ENCODE measurements at regions not wholly inside any gene's neighbourhood (a gene's known extent, or its start where the extent isn't known, plus 50 kb on each side); places are given as distances from the start of the nearest gene placed in this dataset.
A peak's percentile ranks its signal among the peaks of the same experiment; 100 is the strongest.

DNA sequence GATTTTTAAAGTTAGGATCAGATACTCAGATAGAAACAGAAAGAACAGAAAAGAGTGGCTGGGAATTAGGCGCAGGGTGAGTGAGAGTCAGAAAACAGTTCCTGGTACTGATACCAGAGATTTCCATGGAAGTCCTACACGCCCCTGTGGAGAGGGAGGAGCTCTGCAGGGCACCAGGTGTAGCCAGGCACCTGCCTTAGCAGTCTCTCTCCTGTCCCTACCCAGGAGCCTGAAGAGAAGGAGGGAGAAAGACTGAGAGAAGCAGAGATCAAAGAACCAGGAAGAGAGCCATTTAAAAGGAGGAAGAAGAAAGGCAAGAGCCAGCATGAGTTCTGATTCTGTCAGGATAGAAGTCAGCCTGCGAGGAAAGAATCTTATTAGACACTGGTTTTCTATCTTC lies 65.0 kb downstream of the CBLN1 start:
- DNase-seq: no peak

DNA sequence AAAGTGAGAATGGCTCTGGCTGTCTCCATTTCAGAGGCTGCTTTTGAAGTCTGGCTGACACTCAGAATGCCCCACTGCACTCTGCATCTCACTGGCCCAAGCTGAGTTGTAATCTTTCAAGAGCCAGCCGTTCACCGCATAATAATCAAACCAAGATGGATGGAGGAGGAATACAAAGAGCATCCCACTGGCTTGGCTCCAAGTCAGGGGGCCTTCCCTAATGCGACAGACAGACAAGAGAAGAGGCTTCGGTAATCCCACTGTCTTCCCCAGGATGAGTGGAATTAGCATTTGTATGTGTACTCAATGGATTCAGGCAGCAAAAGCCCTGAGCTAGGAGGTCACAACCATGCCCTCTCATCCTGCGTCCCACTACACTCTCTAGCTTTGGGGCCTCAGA lies 68.0 kb downstream of the CBLN1 start:
- DNase-seq: no peak

DNA sequence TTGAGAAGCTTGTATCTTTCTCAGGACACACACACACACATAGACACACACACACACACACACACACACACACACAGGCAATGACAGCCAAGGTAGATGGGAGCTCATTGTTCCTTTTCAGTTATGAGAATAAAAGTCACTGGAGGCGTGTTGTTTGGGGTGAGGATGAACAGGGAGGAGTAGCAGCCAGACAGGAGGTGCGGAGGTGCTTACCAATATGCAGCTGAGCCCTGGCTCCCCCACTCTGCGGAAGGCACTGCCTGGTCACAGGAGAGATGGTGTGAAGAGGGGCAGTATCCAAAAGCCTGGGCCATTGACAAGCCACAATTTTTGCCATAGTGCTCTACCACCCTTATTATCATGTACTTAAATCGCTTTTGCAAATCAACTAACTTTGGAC lies 77.4 kb downstream of the CBLN1 start:
- no peak for DNase-seq

DNA sequence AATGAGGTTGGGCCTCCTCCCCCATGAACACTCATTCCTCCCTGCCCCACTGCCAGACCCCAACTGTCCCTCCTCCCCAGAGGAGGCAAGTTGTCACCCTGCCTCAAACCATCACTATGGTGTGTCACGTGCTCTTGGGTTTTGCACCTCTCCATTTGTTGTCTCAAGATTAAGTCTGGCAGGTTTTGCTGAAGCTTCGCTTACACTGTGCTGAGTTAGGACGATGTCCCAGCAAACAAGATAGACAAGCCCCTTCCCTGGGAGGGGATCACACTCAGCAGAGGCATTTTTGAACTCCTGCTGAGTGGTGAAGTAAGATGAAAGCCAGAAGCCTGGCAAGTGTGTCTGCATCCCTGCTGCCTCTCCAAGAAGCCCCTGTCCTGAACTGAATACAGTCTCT lies 78.3 kb downstream of the CBLN1 start:
- no peak for DNase-seq

DNA sequence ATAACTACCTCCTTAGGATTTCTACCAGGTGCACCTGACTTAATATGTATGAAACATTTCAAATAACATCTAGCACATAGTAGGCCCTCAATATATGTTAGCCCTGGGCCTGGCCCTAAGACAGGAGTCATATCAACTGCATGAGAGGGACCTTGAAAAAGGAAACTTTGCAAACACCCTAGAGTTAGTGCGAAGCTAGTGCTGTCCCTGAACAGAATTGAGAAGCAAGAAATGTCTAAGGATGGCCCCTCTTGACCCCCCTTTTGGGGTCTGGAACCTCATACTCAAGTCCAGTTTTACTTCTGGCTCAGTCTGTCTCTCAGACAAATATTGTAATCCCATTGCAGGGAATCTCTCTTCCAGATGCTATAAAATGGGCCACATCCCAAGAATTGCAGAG lies 80.5 kb downstream of the CBLN1 start:
- no peak for DNase-seq

DNA sequence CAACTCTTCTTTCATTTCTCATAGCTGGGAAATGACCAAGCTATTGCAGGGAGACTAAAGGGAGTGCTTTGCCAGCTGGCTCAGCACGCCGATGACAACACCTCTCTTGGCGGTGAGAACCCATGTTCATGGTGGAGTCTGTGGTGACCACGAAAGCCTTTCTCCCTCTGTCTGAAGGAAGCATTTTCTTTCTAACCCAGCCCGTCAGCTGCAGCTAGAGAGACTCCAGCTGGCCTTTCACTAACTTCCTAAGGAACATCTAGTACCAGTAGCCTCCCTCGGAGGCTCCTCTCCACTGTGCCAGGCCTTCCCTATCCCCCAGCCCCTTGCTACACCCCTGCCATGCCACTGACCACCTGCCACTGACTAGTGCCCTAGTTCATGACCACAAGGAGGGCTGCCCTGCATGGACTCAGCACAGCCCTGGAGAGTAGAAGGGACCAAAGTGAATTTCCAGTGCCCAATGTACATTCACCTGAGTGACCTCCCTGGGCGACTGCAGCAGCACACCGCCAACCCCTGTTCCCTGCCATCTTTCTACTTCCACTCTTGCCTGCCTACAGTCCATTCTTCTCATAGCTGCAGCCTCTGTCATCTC lies 81.3 kb downstream of the CBLN1 start:
- DNase-seq: no peak

DNA sequence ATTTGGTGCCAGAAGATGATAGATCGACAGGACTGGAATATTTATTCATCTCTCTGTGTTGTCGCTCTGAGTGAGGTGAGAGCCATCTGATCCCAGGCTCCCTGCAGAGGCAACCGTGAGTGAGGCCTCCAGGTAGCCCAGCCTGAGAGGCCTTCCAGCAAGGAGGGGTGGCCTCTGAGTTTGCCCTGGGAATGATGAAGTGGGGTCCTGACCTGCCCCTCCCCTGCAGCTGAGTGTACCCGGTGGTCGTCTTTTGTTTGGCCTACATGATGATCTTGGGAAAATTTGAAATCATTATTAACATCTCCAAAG lies 86.4 kb downstream of the CBLN1 start:
- DNase-seq: no peak

DNA sequence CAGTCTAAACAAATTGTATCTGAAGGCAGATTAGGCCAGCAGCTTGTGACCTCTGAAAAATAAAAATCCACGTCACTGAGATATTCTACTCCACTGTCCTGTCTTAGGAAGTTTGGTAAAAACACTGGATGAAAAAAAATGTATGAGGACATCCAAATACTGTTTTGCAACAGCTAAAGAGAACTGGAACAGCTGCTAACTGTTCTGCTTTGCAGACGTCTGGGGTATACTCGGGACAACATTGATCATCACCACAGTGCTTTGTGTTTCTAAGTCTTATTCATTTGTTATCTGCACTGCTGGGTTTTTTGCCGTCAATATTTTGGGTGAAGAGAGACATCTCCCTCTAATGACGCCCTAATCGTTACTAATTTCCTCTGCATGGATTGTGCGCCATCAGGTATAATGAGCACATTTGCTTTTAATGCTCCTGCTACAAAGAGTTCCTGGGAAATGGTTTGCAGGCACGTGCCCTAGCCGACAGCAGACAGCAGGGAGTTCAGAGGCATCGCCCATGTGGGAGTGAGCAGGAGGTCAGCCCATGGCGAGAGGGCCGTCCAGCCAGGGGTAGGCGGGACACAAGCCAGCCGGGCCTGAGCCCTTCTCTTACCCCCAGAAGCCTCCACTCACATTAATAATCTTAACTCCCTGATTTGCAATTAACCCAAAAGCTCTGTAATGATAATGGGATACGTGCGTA lies 87.0 kb downstream of the CBLN1 start:
- no peak for DNase-seq

DNA sequence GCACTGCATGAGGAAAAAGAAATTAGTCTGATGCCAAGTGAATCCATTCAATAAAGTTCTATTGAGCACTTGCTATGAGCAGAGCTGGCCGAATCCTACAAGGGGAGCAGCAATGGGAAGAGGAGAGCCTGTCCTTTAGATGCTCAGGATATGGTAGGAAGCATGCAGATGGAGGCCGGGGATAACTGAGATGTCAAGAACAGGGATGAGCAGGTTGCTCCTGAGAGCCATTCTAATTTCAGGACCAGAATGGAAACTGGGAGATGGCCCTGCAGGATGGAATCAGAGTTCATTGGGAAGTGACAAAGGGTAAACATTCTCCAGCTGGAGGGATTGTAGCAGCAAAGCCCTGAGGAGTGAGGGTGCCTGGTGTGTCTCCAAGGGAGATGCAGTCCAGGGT lies 88.0 kb downstream of the CBLN1 start:
- DNase-seq: no peak

DNA sequence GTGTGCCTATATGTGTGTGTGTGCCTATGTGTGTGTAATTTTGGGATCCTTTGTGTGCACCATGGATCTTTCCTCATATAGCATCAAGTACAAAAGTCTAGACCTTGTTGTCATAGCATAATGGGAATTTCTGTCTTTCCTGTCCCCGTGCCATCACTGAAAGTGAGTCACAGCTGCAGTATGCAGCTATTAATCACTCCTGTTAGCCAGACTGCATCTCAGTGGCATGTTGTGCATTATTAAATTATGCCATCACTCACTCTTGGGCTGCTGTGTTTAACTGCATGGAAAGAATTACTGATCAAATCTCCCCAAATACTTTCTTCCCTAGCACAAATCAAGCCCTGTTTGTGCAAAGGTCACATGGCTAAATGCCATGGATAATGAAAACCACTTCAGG lies 92.4 kb downstream of the CBLN1 start:
- DNase-seq: no peak

DNA sequence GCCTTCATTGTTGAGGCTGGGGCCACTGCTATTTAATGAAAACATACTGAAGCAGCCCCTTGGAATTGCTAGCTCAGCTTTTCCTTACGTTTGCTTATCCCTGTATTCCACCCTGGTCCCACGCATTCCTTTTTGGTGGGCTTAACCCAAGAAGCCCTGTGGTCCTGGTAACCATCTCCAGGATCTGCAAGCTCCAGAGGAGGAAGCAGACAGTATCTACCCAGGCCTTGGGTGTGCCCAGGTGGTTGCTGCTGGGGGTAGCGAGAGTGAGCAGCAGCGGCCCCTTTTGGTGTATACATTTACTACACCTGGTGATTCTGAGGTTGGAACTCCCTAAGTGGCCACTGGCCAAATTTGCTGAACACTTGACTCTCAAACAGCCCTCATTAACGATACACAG lies 97.7 kb downstream of the CBLN1 start:
- peak; percentile 68 for DNase-seq

DNA sequence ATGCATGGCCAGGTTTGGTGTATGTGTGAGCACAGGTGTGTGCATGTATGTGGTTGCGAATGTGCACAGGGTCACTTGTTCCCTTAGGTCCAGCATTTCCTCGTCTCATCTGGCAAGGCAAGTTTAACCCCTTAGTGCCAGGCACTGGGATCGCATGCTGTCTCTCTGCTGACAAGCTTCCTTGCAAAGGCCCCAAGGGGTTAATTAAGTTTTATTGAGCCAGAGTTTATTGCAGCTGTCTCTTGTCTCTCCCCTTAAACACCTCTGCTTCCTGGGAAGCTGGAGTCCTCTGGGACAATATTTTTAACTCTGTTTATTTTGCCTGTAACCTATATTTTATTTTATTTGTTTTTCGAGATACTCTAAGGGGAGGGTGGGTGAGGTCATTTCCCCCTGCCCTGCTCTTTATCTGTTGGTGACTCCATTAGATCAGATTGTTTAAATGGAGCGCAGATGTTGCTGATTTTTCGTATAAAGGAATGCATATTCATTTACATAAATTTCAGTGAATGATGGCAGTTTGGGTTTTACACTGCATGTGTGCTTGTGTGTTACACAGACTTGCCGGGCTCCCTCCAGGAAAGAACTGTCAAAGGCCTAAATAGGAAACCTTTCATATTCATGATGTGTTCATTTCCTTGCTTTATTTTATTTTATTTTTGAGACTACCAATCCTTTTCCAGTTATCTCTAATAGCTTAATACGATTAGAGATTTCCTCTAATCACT lies 99.7 kb downstream of the CBLN1 start:
- DNase-seq: no peak

DNA sequence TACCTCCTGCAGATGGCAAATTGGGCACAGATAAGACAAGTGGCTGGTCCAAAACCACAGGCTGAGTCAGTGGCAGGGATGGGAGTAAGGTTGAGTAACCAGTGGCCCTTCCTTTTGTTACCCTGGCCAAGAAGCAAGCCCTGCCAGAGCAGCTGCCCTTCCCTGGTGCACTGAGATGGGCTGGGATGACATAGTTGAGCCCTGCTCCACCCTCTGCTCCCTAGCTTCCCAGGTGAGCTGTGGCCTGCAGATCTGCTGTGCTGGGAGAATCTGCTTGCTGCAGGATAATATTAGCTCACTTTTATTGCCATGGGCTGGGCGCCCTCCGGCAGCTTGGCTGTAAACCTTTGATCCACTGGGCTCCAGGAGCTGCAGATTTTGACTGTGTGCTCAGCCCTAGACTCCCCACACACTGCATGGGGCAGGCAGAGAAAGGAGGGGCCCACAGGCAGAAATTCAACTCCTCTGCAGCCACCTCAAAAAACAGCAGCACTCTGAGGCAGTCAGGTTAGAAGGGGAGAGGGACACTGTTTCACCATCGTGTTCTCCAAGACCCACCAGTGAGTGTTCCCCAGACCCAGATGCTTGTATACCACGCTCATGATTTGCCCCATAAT lies 101.8 kb downstream of the CBLN1 start:
- DNase-seq: no peak

DNA sequence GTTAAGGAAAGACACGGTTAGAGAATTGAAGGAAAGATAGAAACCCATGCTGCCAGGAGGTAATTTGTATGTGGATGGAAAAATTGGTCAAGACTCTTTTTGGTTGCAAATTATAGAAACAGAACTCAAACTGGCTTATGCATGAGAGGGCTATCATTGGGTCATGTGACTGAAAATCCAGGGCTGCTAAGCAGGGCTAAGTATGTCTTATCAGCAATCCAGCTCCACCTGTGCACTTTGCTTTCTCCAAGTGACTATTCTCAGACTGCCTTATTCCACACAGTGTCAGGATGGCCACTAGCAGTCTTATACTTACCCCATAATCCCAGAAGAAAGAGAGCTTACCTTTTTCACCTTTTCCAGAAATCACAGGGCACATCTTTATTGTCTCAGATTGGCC lies 113.5 kb downstream of the CBLN1 start:
- no peak for DNase-seq

DNA sequence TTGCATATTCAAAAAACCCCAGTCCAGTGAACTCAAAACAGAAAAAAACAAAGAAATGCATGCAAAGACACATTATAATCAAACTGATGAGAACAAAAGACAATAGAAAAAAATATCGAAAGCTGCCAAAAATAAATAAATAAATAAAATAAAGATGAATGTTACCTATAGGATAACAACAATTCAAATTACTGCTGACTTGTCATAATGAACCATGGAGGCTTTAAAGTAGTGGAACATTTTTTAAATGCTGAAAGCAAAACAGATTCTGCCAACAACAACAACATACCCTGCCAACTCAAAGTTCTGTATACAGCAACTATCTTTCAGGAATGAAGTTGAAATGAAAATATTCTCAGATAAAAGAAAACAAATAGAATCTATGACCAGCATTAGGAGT lies 116.6 kb downstream of the CBLN1 start:
- no peak for DNase-seq

DNA sequence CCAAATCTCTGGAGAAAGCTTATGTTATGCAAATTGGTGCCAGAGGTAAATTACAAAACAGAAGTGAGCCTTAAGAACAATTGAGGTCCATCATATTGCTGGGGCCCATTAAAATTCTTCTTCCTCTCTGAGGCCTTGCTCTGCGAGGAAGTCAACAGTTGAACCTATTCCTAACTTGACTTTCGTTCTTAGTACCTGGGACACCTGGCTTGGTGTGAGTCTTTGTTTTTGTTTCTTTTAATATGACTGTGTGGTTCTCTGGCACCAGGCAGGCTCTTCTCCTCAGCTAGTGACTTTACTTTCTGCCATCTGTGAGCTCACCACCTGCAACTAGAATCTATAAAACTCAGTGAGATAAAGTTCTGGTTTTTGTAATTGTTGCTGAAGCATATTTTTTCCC lies 120.4 kb downstream of the CBLN1 start:
- no peak for DNase-seq

DNA sequence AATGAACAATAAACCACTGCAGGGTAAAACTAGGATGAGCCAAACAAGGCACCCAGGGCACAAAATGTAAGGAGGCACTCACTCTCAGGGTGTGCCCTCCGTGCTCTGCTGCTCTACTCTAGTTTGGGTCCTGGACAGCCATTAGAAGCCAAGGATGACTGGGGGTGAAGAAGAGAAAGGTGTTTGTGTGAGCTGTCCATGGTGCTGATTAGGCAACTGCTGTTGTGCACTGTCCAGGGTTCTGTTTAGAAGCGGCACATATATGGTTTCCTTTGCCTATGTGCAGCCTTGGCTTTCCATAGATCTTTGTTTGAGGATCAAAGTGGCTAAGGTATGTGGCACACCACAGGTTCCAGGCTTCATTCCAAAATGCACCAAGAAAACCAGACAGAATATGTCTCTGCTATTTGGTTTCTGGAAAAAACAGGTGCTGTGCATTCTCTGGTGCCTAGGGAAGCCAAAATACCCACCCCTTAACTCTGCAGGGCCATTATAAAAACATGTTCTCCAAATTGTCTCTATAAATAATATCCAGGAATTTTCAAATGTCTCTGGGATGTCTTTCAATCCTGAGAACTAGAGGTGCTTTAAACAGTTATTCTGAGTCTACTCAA lies 123.5 kb downstream of the CBLN1 start:
- DNase-seq: no peak

DNA sequence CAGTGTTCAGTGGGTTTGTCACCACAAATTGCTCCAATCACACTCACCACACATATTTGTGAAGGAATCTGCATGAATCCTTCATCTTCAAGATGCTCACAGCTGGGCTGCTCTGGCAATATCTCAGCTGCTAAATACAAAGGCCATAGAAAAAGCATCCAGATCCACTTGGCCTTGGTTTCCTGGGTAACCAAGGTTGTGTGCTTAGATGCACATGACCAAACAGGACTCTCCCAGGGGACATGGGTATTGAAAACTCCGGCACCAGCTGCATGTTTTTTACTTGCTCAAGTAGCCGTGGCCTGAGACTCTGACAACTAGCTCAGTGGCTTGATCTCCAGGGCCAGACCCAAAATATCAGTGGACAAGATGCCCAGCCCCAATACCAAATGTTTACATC lies 131.3 kb downstream of the CBLN1 start:
- no peak for DNase-seq

DNA sequence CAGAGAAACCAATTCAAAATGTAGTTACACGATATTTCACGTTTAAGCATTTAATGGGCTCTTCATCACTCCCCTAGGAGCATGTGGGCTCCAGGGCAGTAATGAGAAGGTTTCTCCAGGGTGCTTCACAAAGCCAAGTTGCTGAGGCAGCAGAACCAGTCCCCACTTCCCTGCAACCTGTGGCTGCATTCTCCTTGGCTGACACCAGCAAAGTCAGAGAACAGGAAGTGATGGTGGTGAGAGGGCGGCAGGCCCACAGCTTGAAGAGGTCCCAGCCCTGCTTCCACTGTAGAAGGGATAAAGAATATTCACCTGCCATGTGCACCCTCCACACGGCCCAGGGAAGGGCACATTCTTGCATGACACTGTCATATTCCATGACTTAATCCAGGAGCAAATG lies 133.2 kb downstream of the CBLN1 start:
- no peak for DNase-seq

DNA sequence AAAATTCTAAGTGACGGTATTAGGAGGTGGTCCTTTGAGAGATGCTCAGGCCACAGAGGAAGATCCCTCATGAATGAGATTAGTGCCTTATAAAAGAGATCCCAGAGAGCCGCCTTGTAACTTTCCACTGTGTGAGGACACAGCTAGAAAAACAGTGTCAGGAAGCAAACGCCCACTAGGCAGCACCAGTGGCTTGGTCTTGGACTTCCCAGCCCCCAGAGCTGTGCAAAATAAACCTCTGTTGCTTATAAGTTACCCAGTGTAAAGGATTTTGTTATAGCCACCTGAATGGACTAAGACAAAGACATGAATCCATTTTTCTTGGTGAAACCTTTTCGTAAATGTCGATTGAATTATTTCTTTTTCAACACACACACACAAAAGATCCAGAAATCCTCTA lies 141.0 kb downstream of the CBLN1 start:
- no peak for DNase-seq

DNA sequence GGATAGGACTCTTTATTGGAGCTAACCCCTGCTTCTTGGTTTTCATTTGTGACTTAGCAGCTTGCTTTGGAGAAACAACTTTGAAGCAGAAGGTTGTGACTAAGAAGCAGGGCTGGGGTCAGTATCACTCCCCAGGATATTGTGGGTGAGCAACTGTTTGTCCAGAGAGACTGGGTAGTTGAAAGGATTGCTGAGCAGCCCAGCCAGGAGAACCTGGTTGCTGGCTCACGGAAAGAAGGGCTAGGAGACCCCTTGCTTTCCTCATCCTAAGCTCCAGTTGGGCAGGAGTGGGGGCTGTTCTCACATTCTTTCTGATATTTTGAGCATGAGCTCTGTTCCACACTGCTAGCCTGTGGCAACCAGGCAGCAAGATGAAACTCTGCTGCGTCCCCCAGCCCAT lies 151.2 kb downstream of the CBLN1 start:
- DNase-seq: no peak

DNA sequence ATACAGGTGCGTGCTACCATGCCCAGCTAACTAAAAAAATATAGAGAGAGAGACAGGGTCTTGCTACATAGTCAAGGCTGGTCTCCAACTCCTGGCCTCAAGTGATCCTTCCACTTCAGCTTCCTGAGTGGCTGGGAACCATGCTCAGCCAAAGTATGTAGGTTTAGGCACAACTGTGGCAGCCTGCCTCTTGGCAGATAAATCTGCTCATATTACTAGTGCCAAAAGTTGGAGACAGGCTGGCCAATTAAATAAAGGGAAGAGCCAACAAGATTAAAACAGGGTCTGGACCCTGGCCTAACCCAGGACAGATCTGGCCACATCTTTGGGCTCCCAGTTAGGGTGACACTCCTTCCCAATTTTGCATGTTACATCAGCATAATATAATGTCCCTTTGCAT lies 151.7 kb downstream of the CBLN1 start:
- DNase-seq: peak; percentile 8

DNA sequence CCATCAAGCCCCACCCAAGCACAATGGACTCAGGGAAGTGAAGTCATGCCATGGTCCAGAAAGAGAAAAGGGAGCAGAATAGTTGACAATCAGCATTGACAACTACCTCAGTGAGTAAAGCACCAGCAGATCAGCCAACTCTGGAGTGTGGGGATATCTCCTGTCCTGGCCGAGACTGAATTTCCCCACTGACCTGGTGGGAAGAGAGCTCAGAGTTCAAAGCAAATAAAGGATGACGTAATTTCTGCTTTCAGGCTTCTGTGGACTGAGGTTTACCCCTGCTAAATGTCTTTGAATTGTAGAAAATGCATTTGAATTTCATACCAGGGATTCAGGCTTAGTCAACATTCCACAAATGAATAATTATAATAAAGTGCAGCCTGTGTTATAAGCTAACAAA lies 152.9 kb downstream of the CBLN1 start:
- DNase-seq: no peak

DNA sequence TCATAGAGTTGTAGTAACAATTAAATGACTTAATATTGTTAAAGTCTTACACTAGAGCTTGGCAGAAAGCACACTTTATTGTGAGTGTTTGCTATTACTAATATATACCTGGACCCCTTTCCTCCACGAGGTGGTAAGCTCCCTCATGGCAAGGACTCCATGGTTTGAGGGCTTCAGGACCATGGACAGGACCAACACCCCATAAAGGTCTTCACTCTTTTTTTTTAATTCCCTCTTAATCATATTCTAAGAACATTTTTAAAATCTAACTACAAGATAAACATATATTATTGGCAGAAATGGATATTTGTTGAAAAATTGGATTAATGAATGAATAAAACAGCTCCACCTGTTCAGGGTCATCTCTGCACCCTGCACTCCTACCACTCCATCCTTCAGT lies 154.5 kb downstream of the CBLN1 start:
- no peak for DNase-seq
